ENCODE measurements at regions not wholly inside any gene's neighbourhood (a gene's known extent, or its start where the extent isn't known, plus 50 kb on each side); places are given as distances from the start of the nearest gene placed in this dataset.

GRCh38 chr6:14267885-14268660, 150.5 kb downstream of the CD83 start:
- 94 to 95% methylated on average over 6 to 9 of the region's 9 CpGs for WGBS, 2 donors (ENCODE audit: low coverage in 1 of 2)
- no peaks in the 10 kb centered on the region for H3K27me3 ChIP-seq
- H3K36me3 ChIP-seq = no peaks in the 10 kb centered on the region
- no peak overlapping the region for H3K27ac ChIP-seq
- no peak overlapping the region for H3K4me3 ChIP-seq
- no peak for DNase-seq
- TF ChIP-seq CTCF (IDR thresholded peaks at IDR 0.05) (no peak), POLR2AphosphoS5 (IDR thresholded peaks at IDR 0.05) (no peak), EP300 (IDR thresholded peaks at IDR 0.05; ENCODE audit: low read depth) (no peak), POLR2A (IDR thresholded peaks at IDR 0.05) (no peak)
- intact Hi-C loops (cut with DNase I; ENCODE audit: low total_unique reads) (no loop called here), in situ Hi-C loops (cut with MboI; ENCODE audit: low pct_ligation_motif_present in 1 of 4, low pct_unique_long_range_greater_than_20kb in 1 of 4, low sequenced_read_pairs in 3 of 4) (no loop called here)
- peaks cover 10 to 11% of the 10 kb centered on the region in 2 donors for H3K9me3 ChIP-seq
- H3K4me1 ChIP-seq = peaks cover 0 to 4% (median 0%) of the 10 kb centered on the region in 4 donors

- in situ Hi-C loops (cut with MboI; ENCODE audit: low pct_ligation_motif_present in 1 of 4, low pct_unique_long_range_greater_than_20kb in 1 of 4, low sequenced_read_pairs in 3 of 4) (no loop called here), intact Hi-C loops (cut with DNase I; ENCODE audit: low total_unique reads) (no loop called here)
- no peaks in the 10 kb centered on the region for H3K9me3 ChIP-seq
- H3K4me1 ChIP-seq = peaks cover 0 to 4% (median 0%) of the 10 kb centered on the region in 4 donors
- H3K4me3 ChIP-seq = no peak overlapping the region
- H3K36me3 ChIP-seq = no peaks in the 10 kb centered on the region
- 88% methylated on average over 2 of the region's 2 CpGs; no CpG with 5 or more reads in 1 of the 2 donors for WGBS, 2 donors (ENCODE audit: low coverage in 1 of 2)
- no peak for TF ChIP-seq EP300 (IDR thresholded peaks at IDR 0.05; ENCODE audit: low read depth)
- TF ChIP-seq CTCF (IDR thresholded peaks at IDR 0.05) = no peak
- no peak for TF ChIP-seq POLR2AphosphoS5 (IDR thresholded peaks at IDR 0.05)
- no peak for TF ChIP-seq POLR2A (IDR thresholded peaks at IDR 0.05)
- no peak for DNase-seq
- H3K27me3 ChIP-seq = no peaks in the 10 kb centered on the region
- no peak overlapping the region for H3K27ac ChIP-seq
These were observed 151.9 kb downstream of the CD83 start for GRCh38 chr6:14269436-14269835.

- H3K9me3 ChIP-seq = no peaks in the 10 kb centered on the region
- in situ Hi-C loops (cut with MboI; ENCODE audit: low pct_ligation_motif_present in 1 of 4, low pct_unique_long_range_greater_than_20kb in 1 of 4, low sequenced_read_pairs in 3 of 4) = no loop called here
- no peak overlapping the region for H3K27ac ChIP-seq
- H3K4me3 ChIP-seq = no peak overlapping the region
- H3K4me1 ChIP-seq = peaks cover 0 to 7% (median 0%) of the 10 kb centered on the region in 4 donors
- intact Hi-C loops (cut with DNase I; ENCODE audit: low total_unique reads) = no loop called here
- no peak for DNase-seq
- WGBS, 2 donors (ENCODE audit: low coverage in 1 of 2) = 96 to 100% methylated on average over 2 to 5 of the region's 5 CpGs
- no peaks in the 10 kb centered on the region for H3K27me3 ChIP-seq
- H3K36me3 ChIP-seq = no peaks in the 10 kb centered on the region
- TF ChIP-seq EP300 (IDR thresholded peaks at IDR 0.05; ENCODE audit: low read depth) (no peak), POLR2A (IDR thresholded peaks at IDR 0.05) (no peak), CTCF (IDR thresholded peaks at IDR 0.05) (no peak), POLR2AphosphoS5 (IDR thresholded peaks at IDR 0.05) (no peak)
These were observed 152.7 kb downstream of the CD83 start for GRCh38 chr6:14270142-14270893.

- no peaks in the 10 kb centered on the region for H3K9me3 ChIP-seq
- DNase-seq = peak; percentile 58
- H3K36me3 ChIP-seq = no peaks in the 10 kb centered on the region
- in situ Hi-C loops (cut with MboI; ENCODE audit: low pct_ligation_motif_present in 1 of 4, low pct_unique_long_range_greater_than_20kb in 1 of 4, low sequenced_read_pairs in 3 of 4) = no loop called here
- H3K4me1 ChIP-seq = peaks cover 0 to 16% (median 0%) of the 10 kb centered on the region in 4 donors
- intact Hi-C loops (cut with DNase I; ENCODE audit: low total_unique reads) = no loop called here
- no peak overlapping the region for H3K4me3 ChIP-seq
- 0 to 59% methylated on average over 2 to 11 of the region's 11 CpGs for WGBS, 2 donors (ENCODE audit: low coverage in 1 of 2)
- H3K27me3 ChIP-seq = no peaks in the 10 kb centered on the region
- no peak for TF ChIP-seq CTCF (IDR thresholded peaks at IDR 0.05)
- no peak for TF ChIP-seq POLR2A (IDR thresholded peaks at IDR 0.05)
- no peak for TF ChIP-seq POLR2AphosphoS5 (IDR thresholded peaks at IDR 0.05)
- no peak for TF ChIP-seq EP300 (IDR thresholded peaks at IDR 0.05; ENCODE audit: low read depth)
- H3K27ac ChIP-seq = peak overlapping the region in 1 of 4 donors; percentile 43
These were observed 153.6 kb downstream of the CD83 start for GRCh38 chr6:14270925-14271788.
